Cardiac muscle cell (in vitro differentiated cells and primary cell): ENCODE measurements at regions not wholly inside any gene's neighbourhood (a gene's known extent, or its start where the extent isn't known, plus 50 kb on each side); places are given as distances from the start of the nearest gene placed in this dataset.

Source experiments
- DNase-seq, 2 donors: peaks; one replicate each; pipeline versions ENCODE4 v3.0.0 to v3.0.0-alpha.2; 2010 to 2017; ENCODE audit warnings: low read depth in 1 of 2, low spot score in 1 of 2
- H3K27ac ChIP-seq: fragments of 200-600 bp; sonication (generic); 2 replicates; pipeline ENCODE4 v1.5.1; 2016
- H3K27me3 ChIP-seq: fragments of 200-600 bp; sonication (generic); 2 replicates; pipeline ENCODE4 v1.6.0; 2016; ENCODE audit warnings: control low read depth
- H3K36me3 ChIP-seq: fragments of 200-600 bp; sonication (generic); 2 replicates; pipeline ENCODE4 v1.5.1; 2016; ENCODE audit warnings: control low read depth
- H3K4me1 ChIP-seq: fragments of 200-600 bp; sonication (generic); 2 replicates; pipeline ENCODE4 v1.8.1; 2017; ENCODE audit warnings: low read depth, mild to moderate bottlenecking, mixed run types
- H3K4me3 ChIP-seq: fragments of 200-600 bp; sonication (generic); 2 replicates; pipeline ENCODE4 v1.5.1; 2016; ENCODE audit warnings: mild to moderate bottlenecking
- H3K9me3 ChIP-seq: fragments of 200-600 bp; sonication (generic); 2 replicates; pipeline ENCODE4 v1.5.1; 2017; ENCODE audit warnings: low read depth, mild to moderate bottlenecking, control low read depth
- TF ChIP-seq, protein P1 (sequence below): IDR thresholded peaks from 2 replicates; pipeline ENCODE4 v1.5.1; 2012; ENCODE audit warnings: low read depth, mild to moderate bottlenecking, low read length

- H3K9me3 ChIP-seq: peaks cover 4% of the 10 kb centered on the region
- H3K36me3 ChIP-seq: no peaks in the 10 kb centered on the region
- no peak overlapping the region for H3K27ac ChIP-seq
- no peaks in the 10 kb centered on the region for H3K27me3 ChIP-seq
- TF ChIP-seq, protein P1, sequence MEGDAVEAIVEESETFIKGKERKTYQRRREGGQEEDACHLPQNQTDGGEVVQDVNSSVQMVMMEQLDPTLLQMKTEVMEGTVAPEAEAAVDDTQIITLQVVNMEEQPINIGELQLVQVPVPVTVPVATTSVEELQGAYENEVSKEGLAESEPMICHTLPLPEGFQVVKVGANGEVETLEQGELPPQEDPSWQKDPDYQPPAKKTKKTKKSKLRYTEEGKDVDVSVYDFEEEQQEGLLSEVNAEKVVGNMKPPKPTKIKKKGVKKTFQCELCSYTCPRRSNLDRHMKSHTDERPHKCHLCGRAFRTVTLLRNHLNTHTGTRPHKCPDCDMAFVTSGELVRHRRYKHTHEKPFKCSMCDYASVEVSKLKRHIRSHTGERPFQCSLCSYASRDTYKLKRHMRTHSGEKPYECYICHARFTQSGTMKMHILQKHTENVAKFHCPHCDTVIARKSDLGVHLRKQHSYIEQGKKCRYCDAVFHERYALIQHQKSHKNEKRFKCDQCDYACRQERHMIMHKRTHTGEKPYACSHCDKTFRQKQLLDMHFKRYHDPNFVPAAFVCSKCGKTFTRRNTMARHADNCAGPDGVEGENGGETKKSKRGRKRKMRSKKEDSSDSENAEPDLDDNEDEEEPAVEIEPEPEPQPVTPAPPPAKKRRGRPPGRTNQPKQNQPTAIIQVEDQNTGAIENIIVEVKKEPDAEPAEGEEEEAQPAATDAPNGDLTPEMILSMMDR: no peak
- DNase-seq: no peak
- H3K4me3 ChIP-seq: no peak overlapping the region
- H3K4me1 ChIP-seq: no peaks in the 10 kb centered on the region
Observed at GRCh38 chr7:121510302-121510701, 114.2 kb upstream of the FAM3C start.

DNA sequence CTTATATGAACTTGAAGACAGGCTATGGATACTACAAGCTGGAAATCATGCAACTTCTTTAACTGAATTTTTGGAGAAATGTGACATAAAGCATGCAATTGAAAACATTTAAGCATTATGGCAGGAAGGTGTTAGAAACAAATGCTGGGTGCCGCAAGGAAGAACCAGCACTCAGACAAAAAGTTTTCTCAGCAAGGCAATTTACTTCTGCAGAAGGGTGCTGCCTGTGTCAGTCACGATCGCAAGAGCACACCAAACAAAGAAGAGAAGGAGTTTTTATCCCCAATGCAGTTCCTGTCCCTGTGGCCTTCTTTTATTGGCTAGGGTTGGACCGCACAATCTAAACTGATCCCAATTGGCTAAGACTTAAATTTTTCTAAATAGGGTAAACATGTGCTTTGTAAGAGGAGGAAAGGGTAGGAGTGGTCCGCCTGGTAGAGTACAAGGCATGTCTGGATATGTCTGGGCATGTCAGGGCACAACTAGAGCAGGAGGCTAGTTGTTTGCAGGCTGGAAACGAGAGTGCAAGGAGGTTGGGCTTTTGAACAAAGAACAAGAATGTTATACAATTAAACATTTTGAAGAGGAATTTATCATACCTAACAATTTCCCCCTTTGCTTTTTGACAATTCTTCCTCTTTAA, 109.6 kb upstream of the FAM3C start:
- no peaks in the 10 kb centered on the region for H3K36me3 ChIP-seq
- DNase-seq: no peak
- no peaks in the 10 kb centered on the region for H3K4me1 ChIP-seq
- no peaks in the 10 kb centered on the region for H3K27me3 ChIP-seq
- H3K4me3 ChIP-seq: no peak overlapping the region
- no peak overlapping the region for H3K27ac ChIP-seq
- H3K9me3 ChIP-seq: peaks cover 4% of the 10 kb centered on the region
- TF ChIP-seq, protein P1: no peak

DNA sequence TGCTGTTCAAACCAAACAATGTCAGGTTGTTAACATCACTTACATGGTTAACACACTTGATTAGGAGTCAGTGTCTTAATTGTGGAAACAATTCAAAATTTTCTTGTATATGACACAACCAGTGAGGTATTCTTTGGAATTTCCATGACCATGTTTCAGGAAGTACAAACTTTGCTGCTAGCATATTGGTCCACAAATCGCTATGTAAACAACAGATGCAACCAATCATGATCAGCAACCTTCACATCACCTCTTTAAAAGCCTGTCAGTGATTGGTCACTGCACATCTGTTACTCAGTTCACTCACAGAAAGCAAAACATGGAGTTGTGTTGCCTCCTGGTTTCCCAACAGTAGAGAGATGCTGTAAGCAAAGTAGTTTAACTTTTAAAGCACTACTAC, 108.9 kb upstream of the FAM3C start:
- Histone ChIP-seq H3K36me3 (no peaks in the 10 kb centered on the region), H3K9me3 (peaks cover 4% of the 10 kb centered on the region), H3K4me3 (no peak overlapping the region), H3K4me1 (no peaks in the 10 kb centered on the region), H3K27ac (no peak overlapping the region), H3K27me3 (no peaks in the 10 kb centered on the region)
- DNase-seq: peak in 1 of 2 donors; percentile 70
- TF ChIP-seq, protein P1: no peak

- no peak overlapping the region for H3K27ac ChIP-seq
- no peak overlapping the region for H3K4me3 ChIP-seq
- TF ChIP-seq, protein P1: no peak
- H3K4me1 ChIP-seq: no peaks in the 10 kb centered on the region
- H3K36me3 ChIP-seq: no peaks in the 10 kb centered on the region
- no peaks in the 10 kb centered on the region for H3K27me3 ChIP-seq
- peaks cover 4% of the 10 kb centered on the region for H3K9me3 ChIP-seq
- DNase-seq: peak in 1 of 2 donors; percentile 88
Observed at GRCh38 chr7:121504482-121504881, 108.4 kb upstream of the FAM3C start.

DNA sequence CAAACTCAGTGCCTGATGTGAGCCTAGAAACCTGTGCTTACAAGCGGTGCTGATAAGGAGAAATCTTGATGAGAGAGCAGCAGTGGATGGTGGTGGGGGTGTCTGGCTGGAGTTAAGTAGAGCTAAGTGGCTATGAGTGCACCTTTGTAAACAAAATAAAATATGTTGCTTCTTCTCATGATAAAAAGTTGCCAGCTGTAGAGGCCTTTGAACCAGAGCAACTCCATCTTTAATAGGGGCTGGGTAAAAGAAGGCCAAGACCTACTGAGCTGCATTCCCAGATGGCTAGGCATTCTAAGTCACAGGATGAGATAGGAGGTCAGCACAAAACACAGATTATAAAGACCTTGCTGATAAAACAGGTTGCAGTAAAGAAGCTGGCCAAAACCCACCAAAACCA, 107.6 kb upstream of the FAM3C start:
- H3K9me3 ChIP-seq: peaks cover 4% of the 10 kb centered on the region

More for the DNA sequence above, 107.6 kb upstream of the FAM3C start:
- H3K4me3 ChIP-seq: no peak overlapping the region
- no peaks in the 10 kb centered on the region for H3K36me3 ChIP-seq
- no peaks in the 10 kb centered on the region for H3K27me3 ChIP-seq
- DNase-seq: no peak
- no peaks in the 10 kb centered on the region for H3K4me1 ChIP-seq
- H3K27ac ChIP-seq: no peak overlapping the region
- TF ChIP-seq, protein P1: no peak
